ENCODE measurements at regions not wholly inside any gene's neighbourhood (a gene's known extent, or its start where the extent isn't known, plus 50 kb on each side); places are given as distances from the start of the nearest gene placed in this dataset.
"Not testable (repeated sequence)": the region's sequence is repeated elsewhere in the genome, so short reads cannot be mapped to it uniquely, and the experiment has no call there.

DNA sequence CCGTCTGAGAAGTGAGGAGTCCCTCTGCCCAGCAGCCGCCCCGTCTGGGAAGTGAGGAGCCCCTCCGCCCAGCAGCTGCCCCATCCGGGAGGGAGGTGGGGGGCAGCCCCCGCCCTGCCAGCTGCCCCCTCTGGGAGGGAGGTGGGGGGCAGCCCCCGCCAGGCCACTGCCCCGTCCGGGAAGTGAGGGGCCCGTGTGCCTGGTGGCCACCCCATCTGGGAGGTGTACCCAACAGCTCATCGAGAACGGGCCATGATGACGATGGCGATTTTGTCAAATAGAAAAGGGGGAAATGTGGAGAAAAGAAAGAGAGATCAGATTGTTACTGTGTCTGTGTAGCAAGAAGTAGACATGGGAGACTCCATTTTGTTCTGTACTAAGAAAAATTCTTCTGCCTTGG is 208.8 kb downstream of the KDM5D start:
- not testable (repeated sequence) for DNase-seq (ENCODE audit: low spot score)

DNA sequence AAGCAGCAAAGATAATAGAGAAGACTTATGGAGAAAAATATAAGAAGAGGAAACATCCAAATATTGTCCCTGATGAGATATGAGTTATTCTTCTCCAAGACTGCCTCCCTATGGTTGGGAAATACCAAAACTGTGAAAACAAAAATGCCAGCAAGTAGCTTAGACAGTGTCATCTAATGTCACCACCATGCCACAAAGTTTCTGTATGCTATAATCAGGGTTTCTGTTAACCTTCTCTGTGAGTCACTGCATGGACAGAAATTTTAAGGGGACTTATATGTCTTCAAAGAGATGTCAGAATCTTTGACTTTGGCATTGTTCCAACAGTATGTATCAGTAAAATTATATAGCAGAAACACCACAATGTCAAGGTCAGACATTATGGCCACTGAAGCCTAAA is 222.6 kb downstream of the KDM5D start:
- DNase-seq (ENCODE audit: low spot score) = no peak

- DNase-seq (ENCODE audit: low spot score) = no peak
Measured at GRCh38 chrY:19503092-19503449, 241.5 kb downstream of the KDM5D start.

GRCh38 chrY:19502169-19503091 is 242.1 kb downstream of the KDM5D start:
- no peak for DNase-seq (ENCODE audit: low spot score)

DNA sequence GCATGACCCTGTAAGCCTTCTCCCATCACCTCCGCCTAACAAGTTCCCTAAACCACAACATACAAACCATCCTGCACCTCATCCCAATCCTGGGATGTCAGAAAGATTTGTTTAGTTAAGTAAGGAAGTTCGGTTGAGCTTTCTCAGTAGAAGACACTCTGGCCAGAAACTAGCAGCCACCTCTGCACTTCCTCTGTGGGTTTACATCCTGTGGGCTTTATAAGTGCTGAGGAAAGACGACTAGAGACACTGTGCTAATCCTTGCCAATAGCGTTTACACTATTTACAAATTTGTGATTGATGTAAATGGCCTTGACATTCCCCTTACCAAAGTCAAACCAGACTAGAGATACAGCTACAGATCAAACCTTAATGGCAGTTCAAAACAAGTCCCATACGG is 246.0 kb downstream of the KDM5D start:
- DNase-seq (ENCODE audit: low spot score) = no peak

DNA sequence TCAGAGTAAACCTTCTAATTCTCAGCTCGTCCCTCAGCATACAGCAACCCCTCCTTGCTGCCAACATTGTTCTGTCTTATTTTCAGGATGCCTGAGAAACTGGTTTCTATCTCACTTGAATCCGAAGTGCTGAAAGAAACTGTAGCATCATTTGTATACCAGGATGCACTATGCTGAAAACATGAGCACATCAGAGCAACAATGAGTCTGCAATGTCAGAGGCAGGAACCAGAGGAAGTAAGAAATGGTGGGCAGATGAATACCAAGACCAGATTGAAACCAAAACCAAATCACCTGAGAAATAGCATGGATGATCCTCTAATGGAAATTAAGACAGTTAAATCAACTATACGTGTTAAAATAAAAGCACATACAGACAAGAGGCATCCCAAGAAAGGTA is 257.0 kb downstream of the KDM5D start:
- DNase-seq (ENCODE audit: low spot score) = no peak

- no peak for DNase-seq (ENCODE audit: low spot score)
Measured at GRCh38 chrY:19484997-19485396, 259.5 kb downstream of the KDM5D start.

GRCh38 chrY:19479141-19479540 is 265.4 kb downstream of the KDM5D start:
- DNase-seq (ENCODE audit: low spot score) = no peak

DNA sequence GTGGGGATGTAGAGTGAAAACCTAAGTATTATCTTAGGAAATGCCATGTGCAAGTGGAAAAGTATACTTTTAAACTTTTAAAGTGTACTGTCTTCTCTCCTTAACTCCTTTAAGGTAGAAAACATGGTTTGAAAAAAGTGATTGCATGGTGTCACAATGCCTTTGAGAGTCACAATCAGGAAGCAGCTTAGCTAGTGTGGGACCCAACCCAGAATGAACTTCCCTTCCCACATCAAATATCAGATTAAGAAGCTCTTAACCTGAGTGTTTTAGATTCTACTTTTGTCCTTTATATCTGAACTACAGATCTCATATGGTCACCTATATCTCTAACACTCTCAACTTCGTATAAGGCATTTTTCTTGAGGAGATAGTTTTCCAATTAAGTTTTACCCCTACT is 266.6 kb downstream of the KDM5D start:
- no peak for DNase-seq (ENCODE audit: low spot score)

DNA sequence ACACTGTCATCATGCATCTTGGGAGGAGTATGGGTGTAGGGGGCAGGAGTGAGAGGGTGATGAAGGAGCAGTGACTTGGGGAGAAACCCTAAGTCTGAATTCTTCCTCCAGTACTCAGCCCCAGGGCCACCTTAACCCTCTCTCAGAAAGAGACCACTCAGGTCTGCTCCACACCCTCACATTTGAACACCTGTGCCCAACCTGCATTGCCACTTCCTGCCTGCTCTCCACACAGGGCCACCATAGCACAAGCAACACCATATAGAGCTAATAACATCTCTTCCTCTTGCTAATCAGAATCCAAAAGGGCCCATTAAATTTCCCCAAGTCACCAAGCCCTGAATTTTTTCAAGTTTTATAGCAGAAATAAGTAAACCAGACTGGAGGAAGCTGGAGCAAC is 278.7 kb downstream of the KDM5D start:
- no peak for DNase-seq (ENCODE audit: low spot score)

DNA sequence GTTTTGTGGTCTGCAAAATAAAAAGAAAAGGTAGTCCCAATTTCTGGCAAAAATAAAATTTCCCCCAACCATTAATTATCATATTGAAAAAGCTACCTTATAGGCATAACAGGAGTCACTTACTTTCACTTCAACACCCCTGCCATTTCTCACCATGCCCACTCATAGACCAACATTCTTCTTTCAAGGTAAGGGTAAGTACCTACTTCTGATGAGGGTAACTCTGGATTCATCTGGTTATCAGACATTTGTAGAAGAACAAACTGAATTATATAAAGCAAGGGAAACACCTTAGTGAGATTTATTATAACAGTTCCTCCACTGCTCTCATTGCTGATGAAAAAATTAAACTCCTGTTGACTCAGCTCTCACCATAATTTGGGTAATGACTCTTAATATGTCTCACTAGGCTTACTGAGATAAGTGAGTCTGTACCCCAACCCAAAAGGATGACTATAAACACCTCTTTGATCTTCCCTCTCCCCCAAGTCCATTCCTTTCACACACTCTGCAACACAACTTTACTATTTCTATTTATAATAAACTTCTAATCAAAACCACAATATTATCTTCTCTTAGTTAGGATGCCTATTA is 287.6 kb downstream of the KDM5D start:
- DNase-seq (ENCODE audit: low spot score) = no peak

GRCh38 chrY:19433059-19433458 is 311.5 kb downstream of the KDM5D start:
- DNase-seq (ENCODE audit: low spot score) = peak; percentile 61

DNA sequence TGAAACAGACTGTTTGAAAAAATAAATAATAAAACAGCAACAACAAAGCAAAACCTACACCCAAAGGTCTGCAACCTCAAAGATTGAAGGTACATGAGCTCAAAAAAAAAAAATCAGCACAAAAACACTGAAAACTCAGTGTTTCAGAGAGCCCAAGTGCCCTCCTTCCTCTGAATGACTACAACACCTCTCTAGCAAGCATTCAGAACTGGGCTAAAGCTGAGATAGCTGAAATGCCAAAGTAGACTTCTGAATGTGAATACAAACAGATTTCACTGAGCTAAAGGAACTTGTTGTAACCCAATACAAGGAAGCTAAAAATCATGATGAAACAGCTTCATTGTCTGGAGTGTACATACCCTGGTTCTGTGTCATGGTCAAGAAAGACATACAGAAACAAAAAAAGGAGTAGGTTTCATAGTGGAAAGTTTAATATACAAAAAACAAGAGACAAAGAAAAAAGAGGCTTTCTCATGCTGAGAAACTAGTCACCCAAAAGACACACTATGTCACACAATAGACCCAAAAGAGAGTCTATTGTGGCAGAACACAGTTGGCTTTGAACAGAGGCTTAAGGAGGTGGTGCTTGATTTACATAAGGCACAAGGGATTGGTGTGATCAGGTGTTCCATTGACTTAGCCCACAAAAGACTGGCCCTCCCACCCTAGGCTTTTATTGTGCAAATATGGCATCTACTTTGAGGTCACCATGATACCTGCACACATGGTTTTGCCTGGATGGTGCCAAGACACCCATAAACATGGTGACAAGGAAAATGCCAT is 316.6 kb downstream of the KDM5D start:
- no peak for DNase-seq (ENCODE audit: low spot score)

DNA sequence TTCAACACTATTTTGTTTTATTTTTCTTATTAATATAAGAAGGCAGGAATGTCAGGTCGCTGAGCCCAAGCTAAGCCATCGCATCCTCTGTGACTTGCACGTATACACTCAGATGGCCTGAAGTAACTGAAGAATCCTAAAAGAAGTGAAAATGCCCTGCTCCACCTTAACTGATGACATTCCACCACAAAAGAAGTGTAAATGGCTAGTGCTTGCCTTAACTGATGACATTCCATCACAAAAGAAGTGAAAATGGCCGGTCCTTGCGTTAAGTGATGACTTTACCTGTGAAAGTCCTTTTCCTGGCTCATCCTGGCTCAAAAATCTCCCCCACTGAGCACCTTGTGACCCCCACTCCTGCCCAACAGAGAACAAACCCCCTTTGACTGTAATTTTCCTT is 317.3 kb downstream of the KDM5D start:
- not testable (repeated sequence) for DNase-seq (ENCODE audit: low spot score)

- DNase-seq (ENCODE audit: low spot score) = no peak
Measured at GRCh38 chrY:19410980-19411766, 333.4 kb downstream of the KDM5D start.

DNA sequence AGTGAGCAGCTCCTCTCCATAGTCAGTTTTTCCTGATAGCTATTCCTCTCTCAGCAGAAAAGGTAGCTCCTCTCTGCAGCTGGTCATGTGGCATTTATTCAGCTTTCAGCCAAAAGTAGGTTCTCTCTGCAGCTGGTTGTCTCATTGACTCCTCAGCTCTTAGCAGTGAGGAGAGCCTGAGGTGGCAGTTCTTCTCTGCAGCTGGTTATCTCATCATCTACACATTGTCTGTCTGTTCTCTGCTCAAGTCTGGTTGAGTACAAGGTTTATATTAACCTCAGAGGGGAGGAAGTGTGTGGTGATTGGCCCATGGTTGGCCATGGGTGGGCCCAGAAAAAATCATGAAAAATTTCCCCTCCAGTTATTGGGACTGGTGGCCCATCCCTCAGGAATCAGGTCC is 338.3 kb downstream of the KDM5D start:
- DNase-seq (ENCODE audit: low spot score) = no peak

- peak; percentile 9 for DNase-seq (ENCODE audit: low spot score)
Measured at GRCh38 chrY:19405598-19405997, 338.9 kb downstream of the KDM5D start.

- no peak for DNase-seq (ENCODE audit: low spot score)
Measured at GRCh38 chrY:19392876-19393275, 351.6 kb downstream of the KDM5D start.

- no peak for DNase-seq (ENCODE audit: low spot score)
Measured at GRCh38 chrY:19391922-19392321, 352.6 kb downstream of the KDM5D start.

DNA sequence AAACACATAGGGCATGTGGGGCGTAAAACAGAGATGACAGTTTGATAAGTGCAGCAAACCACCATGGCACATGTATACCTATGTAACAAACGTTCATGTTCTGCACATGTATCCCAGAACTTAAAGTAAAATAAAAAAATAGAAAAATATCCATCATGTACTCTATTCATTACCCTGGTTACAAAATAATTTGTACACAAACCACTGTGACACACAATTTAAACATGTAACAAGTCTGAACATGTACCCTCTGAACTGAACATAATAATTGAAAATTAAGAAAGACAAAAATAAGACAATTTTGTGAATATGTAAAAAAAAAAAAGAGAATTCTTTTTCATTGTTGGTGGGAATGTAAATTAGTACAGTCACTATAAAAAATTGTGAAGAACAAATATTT is 379.2 kb downstream of the KDM5D start:
- DNase-seq (ENCODE audit: low spot score) = no peak

DNA sequence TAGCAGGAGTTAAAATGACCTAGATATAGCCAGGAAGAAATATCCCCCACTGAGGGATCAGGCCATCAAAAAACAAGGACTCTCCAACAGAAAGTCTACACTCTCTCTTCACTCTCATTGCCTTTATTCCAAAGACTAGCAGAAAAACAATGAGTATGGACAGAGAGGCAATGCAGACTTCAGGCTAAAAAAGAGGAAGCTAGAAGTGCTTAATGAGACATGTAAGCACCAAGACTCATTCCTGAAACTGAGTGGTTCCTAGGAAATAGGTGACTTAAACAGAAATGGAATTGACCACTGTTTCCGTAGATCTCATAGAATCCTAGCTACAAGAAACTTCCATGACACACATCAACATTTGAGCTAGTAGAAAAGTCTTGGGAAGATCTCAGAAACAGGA is 387.3 kb downstream of the KDM5D start:
- no peak for DNase-seq (ENCODE audit: low spot score)

DNA sequence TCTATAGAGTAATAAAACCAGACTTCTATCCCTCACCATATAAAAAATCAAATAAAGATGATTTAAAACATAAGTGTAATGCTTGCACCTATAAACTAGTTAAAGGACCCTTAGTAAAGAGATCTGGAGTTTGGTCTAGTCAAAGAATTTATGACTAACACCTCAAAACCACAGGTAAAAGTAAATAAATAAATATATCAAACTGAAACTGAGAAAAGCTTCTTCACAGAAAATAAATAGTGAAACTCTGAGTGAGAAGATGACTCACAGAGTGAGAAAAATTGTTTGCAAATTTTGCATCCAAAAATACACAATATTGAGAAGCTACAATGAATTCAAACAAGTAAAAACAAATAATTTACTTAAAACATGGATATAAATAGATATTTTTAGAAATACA is 387.8 kb downstream of the KDM5D start:
- no peak for DNase-seq (ENCODE audit: low spot score)
